ENCODE measurements at regions not wholly inside any gene's neighbourhood (a gene's known extent, or its start where the extent isn't known, plus 50 kb on each side); places are given as distances from the start of the nearest gene placed in this dataset.

GRCh38 chr3:159757341-159758060, 231.1 kb upstream of the IL12A start:
- no peak for TF ChIP-seq CTCF (IDR thresholded peaks at IDR 0.05; ENCODE audit: low read depth, low read length)
- H3K4me3 ChIP-seq (ENCODE audit: low read depth, low read length), result no peak overlapping the region
- no peak for DNase-seq (ENCODE audit: low read depth)

DNA sequence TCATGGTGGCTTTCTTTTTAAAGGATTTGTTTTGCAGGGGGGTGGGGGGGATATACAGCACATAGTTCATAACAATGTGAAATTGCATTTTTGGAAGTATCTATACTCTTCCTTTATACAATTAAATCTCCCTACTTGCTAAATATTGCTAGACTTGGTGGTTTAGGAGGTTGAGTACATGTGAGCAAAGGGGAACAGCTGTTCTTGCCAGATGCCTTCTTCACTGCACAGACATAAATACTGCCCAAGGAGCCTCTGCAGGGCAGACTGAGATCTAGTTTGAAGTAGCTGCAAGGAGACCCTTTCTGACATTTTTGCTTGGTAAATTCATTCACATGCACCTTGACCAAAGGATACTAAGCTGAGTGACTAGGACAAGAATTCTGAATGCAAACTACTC, 228.6 kb upstream of the IL12A start:
- H3K4me3 ChIP-seq (ENCODE audit: low read depth, low read length), result no peak overlapping the region
- no peak for DNase-seq (ENCODE audit: low read depth)
- TF ChIP-seq CTCF (IDR thresholded peaks at IDR 0.05; ENCODE audit: low read depth, low read length) (no peak), POLR2A (IDR thresholded peaks at IDR 0.05; ENCODE audit: extremely low read depth, insufficient read length) (no peak)

DNA sequence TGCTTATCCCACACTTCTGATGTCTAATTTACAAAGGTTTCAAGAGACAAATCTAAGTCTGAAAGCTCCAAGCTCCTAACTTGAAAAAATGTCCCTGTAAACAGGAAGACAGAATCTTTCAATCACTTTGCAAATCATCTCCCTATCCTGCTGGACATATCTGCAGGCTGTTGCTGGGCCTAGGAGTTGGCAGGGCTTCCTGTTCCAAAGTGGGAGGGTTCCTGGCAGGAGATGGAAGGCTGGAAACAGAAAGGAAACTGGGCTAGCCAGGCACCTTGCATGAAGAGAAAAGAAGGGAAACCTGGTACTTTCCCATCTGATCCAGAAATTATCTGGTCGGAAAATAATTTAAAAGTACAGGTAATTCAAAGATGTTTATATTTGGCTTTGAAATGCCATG, 227.3 kb upstream of the IL12A start:
- TF ChIP-seq CTCF (IDR thresholded peaks at IDR 0.05; ENCODE audit: low read depth, low read length) (no peak), MYC (IDR thresholded peaks at IDR 0.05; ENCODE audit: low read depth, low read length) (no peak), MAX (IDR thresholded peaks at IDR 0.05; ENCODE audit: low read depth, low read length) (no peak), POLR2A (IDR thresholded peaks at IDR 0.05; ENCODE audit: extremely low read depth, insufficient read length) (no peak)
- no peak overlapping the region for H3K4me3 ChIP-seq (ENCODE audit: low read depth, low read length)
- DNase-seq (ENCODE audit: low read depth), result no peak

DNA sequence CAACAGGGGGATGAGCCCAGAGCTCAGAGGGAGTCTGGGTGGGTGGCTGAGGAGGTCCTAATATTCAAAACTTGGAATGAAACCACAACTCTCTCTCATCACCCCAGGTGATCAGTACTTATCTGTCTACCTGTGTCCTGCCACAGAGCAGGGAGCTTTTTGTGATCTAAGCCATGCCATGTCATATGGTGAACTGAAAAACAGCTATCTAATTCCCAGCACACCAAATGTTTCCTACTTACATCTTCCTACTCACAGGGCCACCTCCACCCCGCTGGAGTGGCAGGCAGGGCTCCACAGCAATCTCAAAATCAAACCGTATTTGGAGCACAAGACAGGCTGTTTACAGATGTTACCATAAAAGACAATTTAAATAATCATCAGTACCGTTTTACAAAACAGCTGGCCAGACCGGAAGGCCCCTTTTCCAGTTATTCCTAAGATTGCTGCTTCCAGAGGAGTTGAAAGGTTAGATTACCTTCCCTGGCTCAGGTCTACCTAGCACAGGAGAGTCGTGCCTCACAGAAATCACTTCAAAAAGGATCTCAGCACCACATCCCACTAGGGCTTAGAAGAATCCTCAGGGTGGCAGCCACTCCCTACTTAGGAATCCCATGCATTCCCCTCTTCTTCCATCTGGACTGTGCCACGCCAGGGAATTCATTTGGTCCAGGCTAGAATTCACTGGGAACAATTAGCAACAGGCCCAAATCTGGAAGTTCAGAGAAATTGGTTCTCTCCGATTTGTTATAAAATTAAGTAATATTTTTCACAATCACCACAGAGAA, 226.6 kb upstream of the IL12A start:
- no peak for DNase-seq (ENCODE audit: low read depth)
- no peak overlapping the region for H3K4me3 ChIP-seq (ENCODE audit: low read depth, low read length)
- no peak for TF ChIP-seq CTCF (IDR thresholded peaks at IDR 0.05; ENCODE audit: low read depth, low read length)
- no peak for TF ChIP-seq MAX (IDR thresholded peaks at IDR 0.05; ENCODE audit: low read depth, low read length)
- no peak for TF ChIP-seq POLR2A (IDR thresholded peaks at IDR 0.05; ENCODE audit: extremely low read depth, insufficient read length)
- TF ChIP-seq MYC (IDR thresholded peaks at IDR 0.05; ENCODE audit: low read depth, low read length), result no peak

DNA sequence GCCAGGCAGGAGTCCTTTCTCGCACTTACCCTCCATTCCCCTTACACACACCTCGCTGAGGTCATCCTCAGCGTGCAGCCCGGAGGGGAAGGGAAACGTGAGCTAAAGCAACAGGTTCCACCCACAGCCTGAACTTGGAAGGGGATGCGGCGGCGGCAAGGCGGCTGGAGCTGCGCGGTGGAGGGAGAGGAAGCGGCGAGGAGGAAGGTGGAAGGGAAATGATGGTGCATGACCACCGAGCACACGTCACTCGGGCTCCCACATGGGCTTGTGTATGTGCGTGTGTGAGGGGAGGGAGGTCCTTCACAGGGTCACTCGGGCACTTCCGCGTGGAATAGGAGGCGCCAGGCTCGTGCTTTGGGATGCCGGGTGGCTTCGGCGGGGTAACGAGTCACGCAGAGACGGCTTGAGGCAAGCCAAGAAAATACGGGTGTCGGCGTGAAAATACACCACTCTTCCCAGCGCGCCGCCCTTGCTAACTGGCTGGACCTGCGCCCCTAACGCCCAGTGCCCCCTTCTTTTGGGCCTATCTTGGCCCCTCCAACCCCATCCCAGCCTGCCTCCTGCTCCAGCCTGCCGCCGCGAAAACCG, 225.5 kb upstream of the IL12A start:
- no peak overlapping the region for H3K4me3 ChIP-seq (ENCODE audit: low read depth, low read length)
- DNase-seq (ENCODE audit: low read depth), result no peak
- TF ChIP-seq MAX (IDR thresholded peaks at IDR 0.05; ENCODE audit: low read depth, low read length) (no peak), POLR2A (IDR thresholded peaks at IDR 0.05; ENCODE audit: extremely low read depth, insufficient read length) (no peak), MYC (IDR thresholded peaks at IDR 0.05; ENCODE audit: low read depth, low read length) (no peak), CTCF (IDR thresholded peaks at IDR 0.05; ENCODE audit: low read depth, low read length) (no peak)

All from NB4 (cell line).